ENCODE measurements at regions not wholly inside any gene's neighbourhood (a gene's known extent, or its start where the extent isn't known, plus 50 kb on each side); places are given as distances from the start of the nearest gene placed in this dataset.
"Not testable (repeated sequence)": the region's sequence is repeated elsewhere in the genome, so short reads cannot be mapped to it uniquely, and the experiment has no call there.

GRCh38 chr5:111631328-111631727 is 119.0 kb upstream of the STARD4 start:
- DNase-seq = no peak

- no peak for DNase-seq
Observed at GRCh38 chr5:111628901-111629300, 116.6 kb upstream of the STARD4 start.

- no peak for DNase-seq
Observed at GRCh38 chr5:111627862-111628261, 115.5 kb upstream of the STARD4 start.

GRCh38 chr5:111626473-111627148 is 114.3 kb upstream of the STARD4 start:
- DNase-seq = no peak

- DNase-seq = no peak
Observed at GRCh38 chr5:111618623-111619271, 106.4 kb upstream of the STARD4 start.

GRCh38 chr5:111615054-111615453 is 102.7 kb upstream of the STARD4 start:
- DNase-seq = no peak

- DNase-seq = not testable (repeated sequence)
Observed at GRCh38 chr5:111612013-111612630, 99.8 kb upstream of the STARD4 start.

GRCh38 chr5:111606194-111606593 is 93.9 kb upstream of the STARD4 start:
- DNase-seq = no peak

GRCh38 chr5:111603446-111603827 is 91.1 kb upstream of the STARD4 start:
- no peak for DNase-seq

GRCh38 chr5:111602817-111603445 is 90.6 kb upstream of the STARD4 start:
- DNase-seq = no peak

- no peak for DNase-seq
Observed at GRCh38 chr5:111598996-111599395, 86.7 kb upstream of the STARD4 start.

GRCh38 chr5:111597491-111597890 is 85.2 kb upstream of the STARD4 start:
- DNase-seq = no peak

- DNase-seq = no peak
Observed at GRCh38 chr5:111596705-111597104, 84.4 kb upstream of the STARD4 start.

- no peak for DNase-seq
Observed at GRCh38 chr5:111595425-111595824, 83.1 kb upstream of the STARD4 start.

GRCh38 chr5:111589316-111589715 is 77.0 kb upstream of the STARD4 start:
- no peak for DNase-seq

- DNase-seq = no peak
Observed at GRCh38 chr5:111587728-111588127, 75.4 kb upstream of the STARD4 start.

- no peak for DNase-seq
Observed at GRCh38 chr5:111585946-111586345, 73.6 kb upstream of the STARD4 start.

GRCh38 chr5:111585291-111585690 is 73.0 kb upstream of the STARD4 start:
- DNase-seq = no peak

- DNase-seq = no peak
Observed at GRCh38 chr5:111584651-111585050, 72.3 kb upstream of the STARD4 start.

GRCh38 chr5:111583758-111584203 is 71.4 kb upstream of the STARD4 start:
- no peak for DNase-seq

- DNase-seq = no peak
Observed at GRCh38 chr5:111582993-111583601, 70.8 kb upstream of the STARD4 start.

GRCh38 chr5:111582451-111582850 is 70.1 kb upstream of the STARD4 start:
- DNase-seq = no peak

- DNase-seq = no peak
Observed at GRCh38 chr5:111580956-111581355, 68.6 kb upstream of the STARD4 start.

All from DMS79 treated with DMSO at 0.1 percent for 48 hours (cell line).